ENCODE measurements at regions not wholly inside any gene's neighbourhood (a gene's known extent, or its start where the extent isn't known, plus 50 kb on each side); places are given as distances from the start of the nearest gene placed in this dataset.

DNA sequence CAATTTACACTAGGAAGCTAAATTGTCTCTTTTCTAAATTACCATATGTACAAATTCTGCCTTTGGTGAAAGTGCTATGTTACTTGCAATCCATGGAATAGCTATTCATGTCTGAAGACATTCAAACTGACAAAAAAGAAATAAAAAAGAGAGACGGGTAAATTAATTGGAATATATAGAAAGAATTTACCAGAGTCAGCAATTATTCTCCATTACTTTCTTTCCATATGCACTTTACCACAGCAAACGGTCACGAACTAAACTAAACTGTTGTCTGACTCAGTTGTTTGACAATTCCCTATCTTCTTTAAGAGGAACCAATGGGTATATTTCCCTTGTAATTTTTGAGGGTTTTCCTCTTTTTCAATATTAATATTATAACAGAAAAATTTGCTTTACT, 85.7 kb downstream of the HOXA1 start:
- TF ChIP-seq TAF1 (IDR thresholded peaks at IDR 0.05; ENCODE audit: low read depth) = no peak
- TF ChIP-seq EP300 (conservative IDR thresholded peaks at IDR 0.05; ENCODE audit: poor library complexity, severe bottlenecking) = no peak
- no peak for TF ChIP-seq RAD21 (conservative IDR thresholded peaks at IDR 0.05)
